Astrocyte (in vitro differentiated cells and primary cell): ENCODE measurements at regions not wholly inside any gene's neighbourhood (a gene's known extent, or its start where the extent isn't known, plus 50 kb on each side); places are given as distances from the start of the nearest gene placed in this dataset.

Experiments used
- CTCF ChIP-seq: IDR thresholded peaks from 2 replicates; pipeline ENCODE4 v1.5.1; 2011; ENCODE audit warnings: low read depth, mild to moderate bottlenecking, inconsistent platforms, low read length, moderate library complexity; ENCODE audit not compliant: insufficient read depth
- EZH2 ChIP-seq: IDR thresholded peaks from 2 replicates; pipeline ENCODE4 v1.6.1; 2012; ENCODE audit warnings: mild to moderate bottlenecking, low read length, inconsistent platforms; ENCODE audit not compliant: insufficient read depth

- no peak for TF ChIP-seq CTCF
- no peak for TF ChIP-seq EZH2
Observed at GRCh38 chr6:71072508-71072907, 115.6 kb upstream of the B3GAT2 start.
